Ovary (tissue), 3 donors: ENCODE measurements at regions not wholly inside any gene's neighbourhood (a gene's known extent, or its start where the extent isn't known, plus 50 kb on each side); places are given as distances from the start of the nearest gene placed in this dataset.

Experiments
- CTCF ChIP-seq, 3 donors: fragments of 450-650 bp in 2 of 3; fragments of 200-600 bp in 1 of 3; IDR thresholded peaks; one replicate each; pipeline versions ENCODE4 v1.5.1 to v1.8.0; 2016 to 2022; ENCODE audit warnings: antibody characterized with exemption in 3 of 3, mild to moderate bottlenecking in 1 of 3
- EP300 ChIP-seq: sonication (generic); formaldehyde crosslinking; IDR thresholded peaks from one replicate; pipeline ENCODE4 v1.6.1; 2017; ENCODE audit warnings: antibody characterized with exemption
- POLR2A ChIP-seq: fragments of 450-650 bp; IDR thresholded peaks from one replicate; pipeline ENCODE4 v1.6.1; 2017; ENCODE audit warnings: antibody characterized with exemption, mild to moderate bottlenecking, moderate library complexity
- donor health status: DM: no; HTN: no; CAD: no.

DNA sequence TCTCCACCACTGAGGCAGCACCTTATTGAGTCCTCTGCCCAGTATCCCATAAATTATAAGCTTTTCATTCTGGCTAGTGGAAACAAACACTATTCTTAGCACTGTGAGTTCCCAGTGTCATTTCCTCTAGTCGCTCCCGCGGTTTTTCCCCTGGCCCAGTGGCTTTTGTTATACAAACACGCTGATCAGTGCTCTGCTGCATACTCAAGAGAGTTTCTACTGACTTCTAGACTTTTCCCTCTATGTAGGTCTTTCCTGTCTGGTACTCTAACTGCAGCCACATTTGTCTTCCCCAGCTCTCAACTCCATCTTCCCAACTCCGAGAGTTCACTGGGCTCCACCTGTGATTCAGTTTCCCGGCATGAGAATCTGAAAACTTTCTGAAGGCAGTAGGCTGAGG lies 556.6 kb upstream of the SALL1 start:
- TF ChIP-seq CTCF (IDR thresholded peaks at IDR 0.05) (no peak), EP300 (no peak), POLR2A (no peak)
